SKM-1 (cell line): ENCODE measurements at regions not wholly inside any gene's neighbourhood (a gene's known extent, or its start where the extent isn't known, plus 50 kb on each side); places are given as distances from the start of the nearest gene placed in this dataset.
"Not testable (repeated sequence)": the region's sequence is repeated elsewhere in the genome, so short reads cannot be mapped to it uniquely, and the experiment has no call there.

Source experiments
- DNase-seq: peaks from one replicate; lab custom pipeline; 2025; ENCODE audit not compliant: unreplicated experiment; lab: John Stamatoyannopoulos, UW

- not testable (repeated sequence) for DNase-seq
These were observed 502.7 kb upstream of the LARGE1 start for GRCh38 chr22:34422948-34423347.

DNA sequence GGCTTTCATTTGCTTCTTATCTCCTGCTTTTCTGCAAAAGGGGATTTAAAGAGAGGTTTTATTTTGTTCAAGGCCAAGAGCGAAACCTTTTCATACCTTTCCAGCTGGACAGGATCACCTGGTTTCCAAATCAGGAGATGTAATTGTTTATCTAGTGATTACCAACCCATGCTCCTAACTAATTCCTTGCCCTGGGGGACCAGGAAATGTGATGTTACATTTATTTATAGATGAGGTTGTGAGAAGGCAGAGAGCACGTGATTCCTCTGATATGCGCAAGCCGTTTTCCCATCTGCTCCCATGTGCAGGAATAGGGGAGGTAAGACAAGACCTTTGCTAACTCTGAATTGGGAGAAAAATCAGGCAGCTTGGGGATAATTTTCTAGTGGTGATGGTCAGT lies 507.2 kb upstream of the LARGE1 start:
- DNase-seq = no peak

DNA sequence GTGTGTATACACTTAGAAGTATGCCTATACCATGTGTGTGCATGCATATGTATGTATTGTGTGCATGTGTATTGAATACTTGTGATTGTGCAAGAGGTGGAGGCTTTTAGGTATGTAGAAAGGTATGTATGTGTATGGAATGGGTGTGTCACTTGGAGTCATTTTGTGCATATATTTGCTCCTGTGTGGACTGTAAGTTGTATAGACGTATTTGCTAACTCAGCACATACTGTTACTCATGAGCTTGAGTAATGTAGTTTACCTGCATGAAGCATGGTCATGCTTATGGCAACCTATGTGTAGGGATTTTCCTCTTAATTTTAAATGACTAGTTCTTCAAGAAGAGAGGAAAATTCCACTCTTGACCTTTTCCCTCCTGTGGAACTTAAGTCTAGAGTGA lies 507.6 kb upstream of the LARGE1 start:
- DNase-seq = no peak

GRCh38 chr22:34429314-34429713 lies 509.0 kb upstream of the LARGE1 start:
- DNase-seq = no peak

- DNase-seq = no peak
These were observed 510.1 kb upstream of the LARGE1 start for GRCh38 chr22:34430386-34430785.

DNA sequence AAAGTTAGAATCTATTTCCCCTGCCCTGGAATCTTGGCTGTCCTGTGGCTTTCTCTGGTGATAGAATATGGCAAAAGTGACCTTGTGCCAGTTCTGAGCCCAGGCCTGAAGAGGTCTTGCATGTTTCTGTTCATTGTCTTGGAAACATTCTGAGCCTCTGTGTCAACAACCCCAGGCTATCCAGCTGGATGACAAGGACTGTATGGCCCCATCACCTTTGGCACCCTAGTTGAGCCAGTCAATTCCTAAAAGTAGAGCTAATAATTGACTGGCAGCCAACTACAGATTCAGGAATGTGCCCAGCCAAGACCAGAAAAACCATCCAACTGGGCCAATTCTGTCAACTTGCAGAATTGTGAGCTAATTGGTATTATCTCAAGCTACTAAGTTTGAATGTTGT lies 514.1 kb upstream of the LARGE1 start:
- no peak for DNase-seq

DNA sequence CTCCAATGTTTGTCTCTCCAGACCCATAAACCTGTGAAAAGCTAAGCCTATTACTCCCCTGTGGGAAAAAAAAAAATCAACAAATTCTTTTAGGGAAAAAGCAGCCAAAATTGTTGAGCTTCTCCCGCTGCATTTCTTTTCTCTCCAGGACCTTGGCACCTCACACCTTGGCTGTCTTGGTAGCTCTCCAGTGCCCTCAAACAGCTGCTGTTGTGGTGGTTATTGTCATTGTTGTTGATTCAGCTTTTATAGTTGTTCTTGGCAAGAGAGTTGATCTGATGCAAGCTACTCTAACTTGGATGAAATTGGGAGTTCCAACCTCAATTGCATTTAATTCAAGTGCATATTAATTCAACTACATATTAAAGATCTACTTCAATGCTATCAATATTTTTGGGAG lies 516.9 kb upstream of the LARGE1 start:
- no peak for DNase-seq

- DNase-seq = no peak
These were observed 534.3 kb upstream of the LARGE1 start for GRCh38 chr22:34454598-34454997.

- DNase-seq = no peak
These were observed 542.5 kb upstream of the LARGE1 start for GRCh38 chr22:34462795-34463194.

- DNase-seq = no peak
These were observed 555.6 kb upstream of the LARGE1 start for GRCh38 chr22:34475886-34476285.

- no peak for DNase-seq
These were observed 556.5 kb upstream of the LARGE1 start for GRCh38 chr22:34476762-34477161.

DNA sequence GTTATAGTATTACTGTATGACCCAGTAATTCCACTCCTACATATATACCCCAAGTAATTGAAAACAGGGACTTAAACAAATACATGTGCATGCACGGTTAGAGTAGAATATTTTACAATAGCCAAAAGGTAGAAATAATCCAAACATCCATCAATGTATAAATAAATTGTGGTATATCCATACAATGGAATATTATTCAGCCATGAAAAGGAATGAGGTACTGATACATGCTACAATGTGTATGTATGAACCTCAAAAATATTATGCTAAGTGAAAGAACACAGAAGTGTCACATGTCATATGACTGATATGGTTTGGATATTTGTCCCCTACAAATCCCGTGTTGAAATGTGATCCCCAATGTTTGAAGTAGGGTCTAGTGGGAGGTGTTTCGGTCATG lies 560.8 kb upstream of the LARGE1 start:
- no peak for DNase-seq

GRCh38 chr22:34486381-34486780 lies 566.1 kb upstream of the LARGE1 start:
- no peak for DNase-seq

DNA sequence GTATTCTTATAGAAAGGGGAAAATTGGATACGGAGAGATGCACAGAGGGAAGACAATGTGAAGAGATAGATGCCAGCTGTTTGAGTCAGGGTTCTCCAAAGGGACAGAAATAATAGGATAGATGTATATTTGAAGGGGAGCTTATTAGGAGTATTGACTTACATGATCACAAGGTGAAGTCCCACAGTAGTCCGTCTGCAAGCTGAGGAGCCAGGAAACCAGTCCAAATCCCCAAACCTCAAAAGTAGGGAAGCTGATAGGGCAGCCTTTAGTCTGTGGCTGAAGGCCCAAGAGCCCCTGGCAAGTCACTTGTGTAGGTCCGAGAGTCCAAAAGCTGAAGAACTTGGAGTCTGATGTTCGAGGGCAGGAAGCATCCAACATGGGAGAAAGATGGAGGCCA lies 569.6 kb upstream of the LARGE1 start:
- no peak for DNase-seq

GRCh38 chr22:34490886-34491285 lies 570.6 kb upstream of the LARGE1 start:
- no peak for DNase-seq

DNA sequence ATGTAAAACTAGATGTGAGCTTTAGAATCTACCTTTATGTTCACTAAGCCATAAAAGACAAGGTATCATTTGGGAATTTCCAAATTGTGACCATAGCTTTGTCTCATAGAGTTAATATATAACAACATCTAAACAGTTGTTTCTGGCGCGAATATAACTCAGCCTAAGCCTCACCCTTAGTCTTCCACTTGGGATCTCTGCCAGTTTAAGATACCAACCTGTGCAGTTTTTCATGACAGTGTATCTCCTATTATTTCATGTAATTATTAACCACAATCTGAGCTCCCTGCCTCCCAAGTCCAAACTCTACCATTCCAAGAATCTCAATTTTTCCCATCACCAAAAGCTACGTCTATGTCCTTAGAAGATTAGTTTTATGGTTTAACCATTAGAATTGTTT lies 572.5 kb upstream of the ISX start:
- no peak for DNase-seq

DNA sequence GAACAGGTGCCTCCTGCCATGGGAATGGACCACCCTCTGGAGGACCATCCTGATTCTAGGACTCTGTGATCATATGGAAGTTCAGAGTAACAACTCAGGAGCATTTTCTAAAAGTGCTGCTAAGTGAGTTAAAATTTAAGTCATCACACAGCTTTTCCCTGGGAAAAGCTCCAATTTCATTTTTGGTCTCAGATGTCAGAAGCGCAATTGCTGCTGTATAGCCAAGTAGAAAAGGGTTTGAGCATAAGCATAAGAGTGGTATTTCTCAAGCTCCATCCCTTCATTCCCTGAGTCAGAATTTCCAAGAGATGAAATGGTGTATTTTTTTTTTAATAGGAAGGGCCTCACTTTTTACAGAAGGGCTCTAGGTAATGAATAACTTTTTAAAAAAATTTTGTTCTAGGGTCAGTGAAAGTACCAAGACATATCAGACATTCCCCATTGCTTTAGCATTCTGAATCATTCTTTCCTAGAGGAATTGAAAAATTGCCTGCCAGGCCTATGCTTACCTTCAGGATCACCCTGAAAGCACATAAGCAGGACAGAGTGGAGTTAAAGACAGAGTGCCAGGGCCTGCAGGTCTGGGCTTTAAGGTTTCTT lies 564.5 kb upstream of the ISX start:
- DNase-seq = no peak

GRCh38 chr22:34502821-34503220 lies 563.1 kb upstream of the ISX start:
- DNase-seq = no peak

DNA sequence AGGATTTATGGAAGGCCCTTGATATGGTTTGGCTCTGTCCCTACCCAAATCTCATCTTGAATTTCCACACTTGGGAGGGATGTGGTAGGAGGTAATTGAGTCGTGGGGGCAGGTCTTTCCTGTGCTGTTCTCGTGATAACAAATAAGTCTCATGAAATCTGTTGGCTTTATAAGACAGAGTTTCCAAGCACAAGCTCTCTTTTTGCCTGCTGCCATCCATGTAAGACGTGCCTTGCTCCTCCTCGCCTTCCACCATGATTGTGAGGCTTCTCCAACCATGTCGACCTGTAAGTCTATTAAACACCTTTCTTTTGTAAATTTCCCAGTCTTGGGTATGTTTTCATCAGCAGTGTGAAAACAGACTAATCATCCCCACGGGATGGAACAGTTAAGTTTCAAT lies 557.2 kb upstream of the ISX start:
- no peak for DNase-seq

DNA sequence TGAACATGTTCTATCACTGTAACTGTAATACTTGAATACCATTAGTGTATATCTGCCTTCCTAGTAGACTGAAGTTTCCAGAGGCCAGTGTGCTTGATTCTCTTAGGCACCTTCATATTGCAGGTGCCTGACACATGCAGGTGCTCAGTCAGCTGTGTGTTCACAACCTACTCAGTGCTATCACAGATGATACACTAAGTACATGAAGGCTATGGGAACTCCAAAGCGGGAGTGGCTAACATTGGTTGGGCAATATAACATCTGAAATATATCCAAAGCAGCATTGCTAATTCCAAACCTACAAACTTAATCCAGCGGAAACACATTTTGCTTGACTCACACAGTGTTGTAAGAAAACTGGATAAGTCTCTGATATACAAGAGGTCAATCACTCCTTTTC lies 539.3 kb upstream of the ISX start:
- no peak for DNase-seq

- DNase-seq = no peak
These were observed 531.9 kb upstream of the ISX start for GRCh38 chr22:34534101-34534500.

GRCh38 chr22:34567367-34567766 lies 498.6 kb upstream of the ISX start:
- DNase-seq = no peak

GRCh38 chr22:34570408-34570807 lies 495.6 kb upstream of the ISX start:
- DNase-seq = no peak

DNA sequence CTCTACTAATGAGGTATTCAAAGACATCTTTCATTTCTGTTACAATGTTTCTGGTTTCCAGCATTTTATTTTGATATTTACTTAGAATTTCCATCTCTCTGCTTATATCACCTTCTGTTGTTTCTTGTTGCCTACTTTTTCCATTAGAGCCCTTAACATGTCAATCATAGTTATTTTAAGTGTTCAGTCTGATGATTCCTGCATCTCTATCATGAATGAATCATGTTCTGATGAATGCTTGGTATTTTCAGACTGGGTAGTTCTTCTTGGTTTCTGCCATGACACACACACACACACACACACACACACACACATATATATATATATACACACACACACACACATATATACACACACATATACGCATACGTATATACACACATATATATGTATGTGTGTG lies 486.4 kb upstream of the ISX start:
- no peak for DNase-seq
